Transverse colon (tissue), 4 donors: ENCODE measurements at regions not wholly inside any gene's neighbourhood (a gene's known extent, or its start where the extent isn't known, plus 50 kb on each side); places are given as distances from the start of the nearest gene placed in this dataset.

Source experiments
- DNase-seq: peaks from one replicate; pipeline ENCODE4 v3.0.0-alpha.2; 2019
- H3K27ac ChIP-seq, 4 donors: fragments of 200-600 bp; sonication (generic); 2 replicates each; pipeline ENCODE4 v1.5.1; 2016 to 2018; ENCODE audit warnings: inconsistent platforms in 4 of 4
- H3K27me3 ChIP-seq: fragments of 200-600 bp; sonication (generic); 2 replicates; pipeline ENCODE4 v1.5.1; 2017; ENCODE audit warnings: inconsistent platforms
- H3K36me3 ChIP-seq, 4 donors: fragments of 200-600 bp; sonication (generic); 2 replicates each; pipeline ENCODE4 v1.5.1; 2017 to 2019; ENCODE audit warnings: inconsistent platforms in 4 of 4
- H3K4me1 ChIP-seq, 4 donors: fragments of 200-600 bp; sonication (generic); 2 replicates each; pipeline ENCODE4 v1.5.1; 2017 to 2020; ENCODE audit warnings: inconsistent platforms in 4 of 4
- H3K4me3 ChIP-seq, 4 donors: fragments of 200-600 bp; sonication (generic); 1 replicate in 1 of 4; 2 replicates in 3 of 4; pipeline versions ENCODE4 v1.5.1 to v1.6.1; 2017 to 2019; ENCODE audit warnings: inconsistent platforms in 4 of 4
- H3K9me3 ChIP-seq, 2 donors: fragments of 200-600 bp; sonication (generic); 2 replicates each; pipeline ENCODE4 v1.5.1; 2017 to 2019; ENCODE audit warnings: inconsistent platforms in 2 of 2
- EP300 ChIP-seq: sonication (generic); formaldehyde crosslinking; IDR thresholded peaks from one replicate; pipeline ENCODE4 v1.6.1; 2017; ENCODE audit warnings: antibody characterized with exemption, low read depth
- POLR2A ChIP-seq: fragments of 450-650 bp; IDR thresholded peaks from one replicate; pipeline ENCODE4 v1.6.1; 2016; ENCODE audit warnings: antibody characterized with exemption, mild to moderate bottlenecking, moderate library complexity
- POLR2AphosphoS5 ChIP-seq, 3 donors: sonication (generic); formaldehyde crosslinking; IDR thresholded peaks; one replicate each; pipeline ENCODE4 v1.6.1; 2016; ENCODE audit warnings: antibody characterized with exemption in 3 of 3
- WGBS, 2 donors: methylation state at CpG; one replicate each; pipeline ENCODE4 v1.1.5; 2018; ENCODE audit warnings: low coverage in 1 of 2; 5-methylcytosine and 5-hydroxymethylcytosine counted together
- in situ Hi-C, 4 donors: fragments of 200-750 bp; cut with MboI; loops; one replicate each; pipeline versions ENCODE4 v1.15.0 to v1.15.1; 2017; ENCODE audit warnings: low sequenced_read_pairs in 3 of 4, low pct_ligation_motif_present in 1 of 4, low pct_unique_long_range_greater_than_20kb in 1 of 4
- intact Hi-C: fragments of 100-400 bp; cut with DNase I; formaldehyde crosslinking; loops from one replicate; pipeline ENCODE4 v1.15.1; 2023; ENCODE audit warnings: low total_unique reads
- TF ChIP-seq, protein P1 (sequence below), 5 experiments: fragments of 200-600 bp in 3 of 5; fragments of 450-650 bp in 2 of 5; sonication (generic) in 3 of 5; IDR thresholded peaks; 1 replicate in 2 of 5; 2 replicates in 3 of 5; pipeline ENCODE4 v1.5.1; 2016 to 2017; ENCODE audit warnings: antibody characterized with exemption in 5 of 5, inconsistent platforms in 3 of 5, mild to moderate bottlenecking in 2 of 5, moderate library complexity in 1 of 5

DNA sequence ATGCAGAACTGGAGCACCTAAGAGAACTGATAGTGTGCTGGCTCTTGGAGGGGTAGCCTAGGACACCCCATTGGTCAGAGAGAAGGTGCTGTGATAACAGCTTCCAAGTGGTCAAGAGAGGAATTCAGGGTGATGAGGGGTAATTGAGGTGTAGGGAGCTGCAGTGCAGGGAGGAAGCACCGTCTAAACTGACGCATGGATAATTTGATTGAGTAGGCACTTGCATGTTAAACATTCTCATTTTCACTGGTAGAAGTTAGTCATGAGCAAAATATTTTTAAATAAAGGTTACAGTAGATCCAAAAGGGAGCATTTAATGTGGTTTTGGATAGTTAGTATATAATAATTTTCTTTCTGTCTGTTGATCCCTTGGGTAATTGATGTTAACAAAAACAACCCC, 155.1 kb upstream of the TCF4 start:
- no peaks in the 10 kb centered on the region for H3K27me3 ChIP-seq
- in situ Hi-C loops (no loop called here), intact Hi-C loops (no loop called here)
- no peaks in the 10 kb centered on the region for H3K4me1 ChIP-seq
- DNase-seq = no peak
- H3K4me3 ChIP-seq = no peak overlapping the region
- H3K27ac ChIP-seq = no peak overlapping the region
- H3K9me3 ChIP-seq = no peaks in the 10 kb centered on the region
- 74 to 100% methylated on average over 1 to 2 of the region's 2 CpGs for WGBS, 2 donors
- no peaks in the 10 kb centered on the region for H3K36me3 ChIP-seq
- TF ChIP-seq EP300 (no peak), POLR2A (no peak), POLR2AphosphoS5 (IDR thresholded peaks at IDR 0.05) (no peak)
- TF ChIP-seq, protein P1, sequence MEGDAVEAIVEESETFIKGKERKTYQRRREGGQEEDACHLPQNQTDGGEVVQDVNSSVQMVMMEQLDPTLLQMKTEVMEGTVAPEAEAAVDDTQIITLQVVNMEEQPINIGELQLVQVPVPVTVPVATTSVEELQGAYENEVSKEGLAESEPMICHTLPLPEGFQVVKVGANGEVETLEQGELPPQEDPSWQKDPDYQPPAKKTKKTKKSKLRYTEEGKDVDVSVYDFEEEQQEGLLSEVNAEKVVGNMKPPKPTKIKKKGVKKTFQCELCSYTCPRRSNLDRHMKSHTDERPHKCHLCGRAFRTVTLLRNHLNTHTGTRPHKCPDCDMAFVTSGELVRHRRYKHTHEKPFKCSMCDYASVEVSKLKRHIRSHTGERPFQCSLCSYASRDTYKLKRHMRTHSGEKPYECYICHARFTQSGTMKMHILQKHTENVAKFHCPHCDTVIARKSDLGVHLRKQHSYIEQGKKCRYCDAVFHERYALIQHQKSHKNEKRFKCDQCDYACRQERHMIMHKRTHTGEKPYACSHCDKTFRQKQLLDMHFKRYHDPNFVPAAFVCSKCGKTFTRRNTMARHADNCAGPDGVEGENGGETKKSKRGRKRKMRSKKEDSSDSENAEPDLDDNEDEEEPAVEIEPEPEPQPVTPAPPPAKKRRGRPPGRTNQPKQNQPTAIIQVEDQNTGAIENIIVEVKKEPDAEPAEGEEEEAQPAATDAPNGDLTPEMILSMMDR (IDR thresholded peaks at IDR 0.05) = no peak

DNA sequence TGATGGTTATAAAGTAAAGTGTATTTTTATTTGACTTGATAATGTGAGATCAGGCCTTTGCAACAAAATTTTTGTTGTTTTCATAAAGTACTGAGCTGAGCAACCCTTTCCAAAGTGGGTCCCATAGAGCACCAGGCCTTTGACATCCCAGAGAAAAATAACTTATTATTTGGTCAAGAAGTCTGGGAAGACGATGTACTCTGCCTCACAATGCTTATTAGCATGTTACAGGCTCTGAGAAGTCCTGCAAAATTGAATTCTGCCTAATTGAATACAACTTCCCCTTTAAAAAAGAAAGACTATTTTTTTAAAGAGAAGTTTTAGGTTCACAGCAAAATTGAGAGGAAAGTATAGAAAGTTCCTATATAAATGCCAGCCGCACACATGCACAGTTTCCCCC, 151.5 kb upstream of the TCF4 start:
- intact Hi-C loops (no loop called here), in situ Hi-C loops (no loop called here)
- WGBS, 2 donors = 31 to 61% methylated on average over 1 to 2 of the region's 2 CpGs
- TF ChIP-seq POLR2AphosphoS5 (IDR thresholded peaks at IDR 0.05) = no peak
- TF ChIP-seq, protein P1 (IDR thresholded peaks at IDR 0.05) = no peak
- no peak for TF ChIP-seq EP300
- no peak for TF ChIP-seq POLR2A
- no peak for DNase-seq
- Histone ChIP-seq H3K9me3 (no peaks in the 10 kb centered on the region), H3K4me3 (no peak overlapping the region), H3K27me3 (no peaks in the 10 kb centered on the region), H3K4me1 (no peaks in the 10 kb centered on the region), H3K36me3 (no peaks in the 10 kb centered on the region), H3K27ac (no peak overlapping the region)

DNA sequence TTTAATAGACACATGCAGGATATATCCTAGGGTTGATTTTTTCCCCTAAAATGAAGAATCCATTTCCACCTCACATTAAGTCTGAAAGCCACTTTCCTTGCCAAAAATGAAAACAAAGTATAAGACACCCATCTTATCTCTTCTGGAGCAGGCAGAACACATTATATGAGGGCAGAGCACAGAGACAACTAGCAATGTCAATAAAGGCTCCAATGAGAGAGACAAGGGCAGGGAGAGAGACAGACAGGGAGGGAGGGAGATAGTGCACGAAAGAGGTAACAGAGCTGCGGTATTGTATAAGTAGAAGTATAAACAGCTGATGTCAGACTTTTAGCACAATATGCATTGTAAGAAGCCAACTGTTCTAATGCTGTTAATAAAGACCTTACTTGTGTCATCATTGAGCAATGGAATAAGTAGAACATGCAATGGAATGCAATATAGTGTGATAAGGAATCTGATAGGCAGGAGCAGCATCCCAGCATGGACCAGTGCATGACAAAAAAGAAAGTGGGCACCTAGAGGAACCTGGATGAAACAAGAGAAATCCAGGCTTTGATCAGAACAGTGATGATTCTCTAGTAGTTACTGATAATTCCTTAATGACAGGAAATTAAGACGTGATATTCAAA, 150.6 kb upstream of the TCF4 start:
- Histone ChIP-seq H3K27me3 (no peaks in the 10 kb centered on the region), H3K9me3 (no peaks in the 10 kb centered on the region), H3K36me3 (no peaks in the 10 kb centered on the region), H3K4me3 (no peak overlapping the region), H3K27ac (no peak overlapping the region), H3K4me1 (no peaks in the 10 kb centered on the region)
- in situ Hi-C loops (no loop called here), intact Hi-C loops (no loop called here)
- 66 to 70% methylated on average over 3 of the region's 3 CpGs for WGBS, 2 donors
- no peak for DNase-seq
- TF ChIP-seq POLR2A (no peak), POLR2AphosphoS5 (IDR thresholded peaks at IDR 0.05) (no peak), EP300 (no peak)
- TF ChIP-seq, protein P1 (IDR thresholded peaks at IDR 0.05) = no peak

DNA sequence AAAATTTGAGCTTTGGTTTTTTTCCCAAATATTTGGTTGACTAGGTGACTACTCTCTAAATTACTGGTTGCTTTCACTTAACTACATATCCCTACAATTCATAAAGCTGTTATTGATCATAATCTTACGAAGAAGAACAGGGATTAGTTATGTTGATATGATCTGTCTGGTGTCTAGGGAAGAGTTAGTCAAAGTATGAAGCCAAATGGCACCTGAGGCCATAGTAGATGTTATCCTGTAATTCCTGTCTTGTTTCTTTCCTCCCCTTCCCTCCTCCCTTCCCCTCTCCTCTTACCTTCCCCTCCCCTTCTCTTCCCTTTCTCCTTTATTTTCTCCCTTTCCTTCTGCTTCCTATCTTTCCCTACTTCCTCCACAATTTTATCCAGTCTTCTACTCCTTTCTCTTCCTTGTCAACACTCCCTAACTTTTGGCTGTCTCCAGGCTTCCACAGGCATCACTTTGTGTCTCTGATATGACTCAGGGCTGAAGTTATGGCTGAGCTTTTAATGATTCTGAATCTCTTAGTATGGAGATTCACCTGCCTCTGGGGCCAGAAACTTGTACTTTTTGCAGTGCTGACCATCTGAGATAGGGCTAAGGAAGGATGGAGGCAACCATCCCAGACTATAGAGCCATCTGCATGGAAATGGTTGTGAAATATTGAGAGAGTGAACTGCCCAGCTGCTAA, 149.9 kb upstream of the TCF4 start:
- 73 to 91% methylated on average over 1 of the region's 1 CpG for WGBS, 2 donors

DNA sequence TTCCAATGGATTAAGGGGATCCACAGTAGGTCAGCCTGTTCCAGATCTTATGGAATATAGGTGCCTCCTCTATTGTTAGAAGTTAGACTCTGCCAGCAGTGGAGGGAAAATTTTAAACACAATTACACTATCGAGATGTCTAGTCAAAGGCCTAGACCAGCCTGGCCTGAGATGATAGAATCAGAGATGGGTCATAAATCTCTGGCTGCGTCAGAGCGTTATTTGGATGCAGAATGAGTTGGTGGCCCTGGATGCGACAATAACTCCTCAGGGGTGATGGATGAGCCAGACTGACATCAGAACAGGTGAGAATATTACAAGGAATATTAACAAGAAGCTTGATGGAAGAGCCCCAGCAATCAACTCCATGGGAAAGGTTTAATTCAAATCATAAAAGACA, 149.3 kb upstream of the TCF4 start:
- Histone ChIP-seq H3K4me3 (no peak overlapping the region), H3K27ac (no peak overlapping the region), H3K27me3 (no peaks in the 10 kb centered on the region), H3K36me3 (no peaks in the 10 kb centered on the region), H3K4me1 (no peaks in the 10 kb centered on the region), H3K9me3 (no peaks in the 10 kb centered on the region)
- intact Hi-C loops (no loop called here), in situ Hi-C loops (no loop called here)
- DNase-seq = no peak
- TF ChIP-seq, protein P1 (IDR thresholded peaks at IDR 0.05) = no peak
- TF ChIP-seq EP300 (no peak), POLR2AphosphoS5 (IDR thresholded peaks at IDR 0.05) (no peak), POLR2A (no peak)
- 86 to 95% methylated on average over 1 to 4 of the region's 4 CpGs for WGBS, 2 donors

More for the DNA sequence above, 149.9 kb upstream of the TCF4 start:
- DNase-seq = no peak
- Histone ChIP-seq H3K36me3 (no peaks in the 10 kb centered on the region), H3K9me3 (no peaks in the 10 kb centered on the region), H3K27ac (no peak overlapping the region), H3K4me1 (no peaks in the 10 kb centered on the region), H3K4me3 (no peak overlapping the region), H3K27me3 (no peaks in the 10 kb centered on the region)
- intact Hi-C loops = no loop called here
- TF ChIP-seq POLR2A = no peak
- in situ Hi-C loops = no loop called here
